Amniotic epithelial cell (primary cell): ENCODE measurements at regions not wholly inside any gene's neighbourhood (a gene's known extent, or its start where the extent isn't known, plus 50 kb on each side); places are given as distances from the start of the nearest gene placed in this dataset.
"Not testable (repeated sequence)": the region's sequence is repeated elsewhere in the genome, so short reads cannot be mapped to it uniquely, and the experiment has no call there.

ENCODE experiments used
- DNase-seq: peaks from one replicate; pipeline ENCODE4 v3.0.0-alpha.2; 2010; ENCODE audit warnings: low read depth

DNA sequence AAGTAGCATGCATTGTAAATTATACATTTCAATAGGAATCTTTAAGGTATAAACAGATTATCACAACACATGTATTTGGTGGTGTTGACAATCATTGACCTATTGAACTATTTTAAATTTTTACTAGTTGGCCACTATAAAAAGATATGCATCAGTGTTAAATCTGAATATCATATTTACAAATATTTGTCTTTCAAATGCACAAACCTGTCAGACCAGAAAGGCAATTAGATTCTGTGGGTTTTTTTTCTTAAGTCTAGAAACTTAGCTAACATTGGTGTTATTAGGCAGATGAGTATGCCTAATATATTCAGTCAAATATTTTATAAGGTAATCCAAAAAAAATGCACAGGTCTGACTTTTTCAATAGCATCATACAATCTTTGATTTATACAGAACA is 241.4 kb upstream of the DGKB start:
- no peak for DNase-seq

DNA sequence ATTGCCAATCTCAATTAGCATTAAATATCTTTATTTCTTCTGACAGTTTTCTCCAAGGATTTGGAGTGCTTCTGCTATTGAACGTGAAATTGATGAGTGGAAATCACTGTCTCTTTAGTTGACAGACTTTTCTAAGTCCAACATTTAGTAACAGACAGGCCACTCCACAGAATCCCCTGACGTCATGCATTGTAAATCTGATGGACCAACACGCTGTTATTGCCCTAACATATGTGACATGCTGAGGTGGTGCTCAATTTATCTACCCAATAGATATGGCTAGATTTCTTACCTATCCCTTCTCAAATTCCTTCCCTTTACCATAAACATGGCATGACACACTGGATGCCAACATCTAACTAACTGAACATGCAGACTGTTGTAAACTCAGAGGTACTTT is 240.6 kb upstream of the DGKB start:
- DNase-seq, result no peak

GRCh38 chr7:15140431-15140830 is 237.9 kb upstream of the DGKB start:
- DNase-seq, result no peak

GRCh38 chr7:15131661-15132060 is 229.1 kb upstream of the DGKB start:
- no peak for DNase-seq

DNA sequence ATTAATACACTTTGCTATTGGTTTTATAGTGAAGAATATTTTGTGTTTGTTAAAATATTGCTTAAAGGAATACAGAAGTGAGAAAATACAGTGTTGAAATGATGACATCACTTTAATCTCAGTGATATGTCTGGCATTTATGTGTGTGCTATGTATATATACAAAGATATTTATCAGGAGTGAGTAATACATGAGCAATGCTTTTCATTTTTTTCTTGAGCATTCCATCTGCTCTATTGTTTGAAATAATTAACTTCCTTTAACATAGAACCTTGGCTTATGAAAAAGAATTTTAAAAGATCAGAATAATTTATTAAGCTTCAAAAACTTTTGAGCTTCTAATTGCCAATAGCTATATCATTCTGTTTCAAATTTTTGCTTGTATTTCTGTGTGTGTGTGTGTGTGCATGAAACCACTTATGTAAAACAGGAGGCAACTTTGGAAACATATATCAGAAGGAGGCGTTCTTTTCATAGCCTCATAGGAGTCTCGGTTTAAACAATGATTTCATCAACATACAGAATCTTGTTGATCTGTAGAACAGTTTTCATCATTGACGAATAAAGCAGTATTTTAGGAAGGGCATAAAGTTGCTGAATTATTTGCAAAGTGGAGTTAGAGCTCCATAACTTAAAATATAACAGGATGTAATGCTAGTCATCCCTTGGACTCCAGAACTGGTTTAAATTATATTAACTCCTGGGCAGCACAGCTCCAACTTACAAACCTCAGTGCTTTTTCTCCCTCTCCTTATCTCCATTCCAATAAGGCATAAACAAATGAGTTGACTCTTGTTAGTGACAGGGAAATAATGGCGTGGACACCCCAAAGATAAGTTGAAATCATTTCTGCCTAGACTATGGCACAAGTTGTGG is 228.4 kb upstream of the DGKB start:
- DNase-seq, result peak; percentile 77

GRCh38 chr7:15128716-15129115 is 226.2 kb upstream of the DGKB start:
- DNase-seq, result no peak

- not testable (repeated sequence) for DNase-seq
Measured at GRCh38 chr7:15126653-15127052, 224.1 kb upstream of the DGKB start.

DNA sequence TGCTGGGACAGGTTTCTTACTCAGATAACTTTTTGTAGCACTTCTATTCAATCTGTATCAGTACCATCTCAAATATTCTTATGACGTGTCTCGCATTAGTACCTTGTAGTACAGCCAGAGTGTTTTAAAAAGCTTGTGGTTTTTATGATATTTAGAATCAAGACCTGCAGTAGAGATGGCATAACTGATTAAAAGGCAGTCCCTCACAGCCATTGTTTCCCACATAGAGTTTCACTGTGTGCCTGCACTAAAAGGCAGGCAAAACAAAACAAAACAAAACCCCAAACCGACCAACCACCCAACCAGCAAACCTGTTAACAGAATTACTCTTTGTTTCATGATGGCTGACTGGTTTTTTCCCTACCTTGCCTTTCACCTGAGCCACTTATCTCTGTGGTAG is 221.3 kb upstream of the DGKB start:
- DNase-seq, result no peak

DNA sequence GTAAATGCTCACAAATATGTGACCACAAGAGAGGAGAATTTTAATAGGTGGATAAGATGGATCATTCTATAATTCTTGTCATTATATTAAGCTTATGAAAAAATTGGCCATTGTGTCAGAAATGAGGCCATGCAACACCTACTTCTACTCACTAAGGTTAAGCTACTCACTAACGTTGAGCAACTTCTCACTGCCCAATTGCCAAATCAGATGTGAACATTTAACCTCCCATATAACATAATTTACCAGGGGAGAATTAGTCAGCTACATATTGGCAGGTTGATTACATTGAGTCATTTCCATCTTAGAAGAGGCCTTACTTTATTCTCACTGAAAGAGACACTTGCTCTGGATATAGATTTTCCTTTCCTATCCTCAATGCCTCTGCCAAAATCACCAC is 211.2 kb upstream of the DGKB start:
- DNase-seq, result no peak

- DNase-seq, result no peak
Measured at GRCh38 chr7:15105711-15106110, 203.2 kb upstream of the DGKB start.

- no peak for DNase-seq
Measured at GRCh38 chr7:15104411-15105092, 202.0 kb upstream of the DGKB start.

- no peak for DNase-seq
Measured at GRCh38 chr7:15099074-15099473, 196.5 kb upstream of the DGKB start.

DNA sequence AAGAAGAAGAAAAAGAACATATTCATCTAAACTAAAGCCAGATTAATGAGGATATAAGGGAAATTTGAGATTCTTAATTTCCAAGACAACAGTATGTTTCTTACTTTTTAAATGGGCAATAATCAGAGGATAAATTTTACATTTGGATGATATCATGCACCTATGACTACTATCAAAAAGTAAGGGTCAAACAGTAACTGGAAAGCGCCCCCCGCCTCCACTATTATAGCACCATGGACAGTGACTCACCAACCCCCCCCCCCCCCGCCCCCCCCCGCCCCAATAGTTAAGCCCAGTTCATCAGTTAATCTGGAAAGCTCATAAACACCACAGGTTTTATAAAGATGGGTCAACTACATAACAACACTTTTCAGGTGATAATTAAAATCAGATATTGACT is 194.3 kb upstream of the DGKB start:
- no peak for DNase-seq

DNA sequence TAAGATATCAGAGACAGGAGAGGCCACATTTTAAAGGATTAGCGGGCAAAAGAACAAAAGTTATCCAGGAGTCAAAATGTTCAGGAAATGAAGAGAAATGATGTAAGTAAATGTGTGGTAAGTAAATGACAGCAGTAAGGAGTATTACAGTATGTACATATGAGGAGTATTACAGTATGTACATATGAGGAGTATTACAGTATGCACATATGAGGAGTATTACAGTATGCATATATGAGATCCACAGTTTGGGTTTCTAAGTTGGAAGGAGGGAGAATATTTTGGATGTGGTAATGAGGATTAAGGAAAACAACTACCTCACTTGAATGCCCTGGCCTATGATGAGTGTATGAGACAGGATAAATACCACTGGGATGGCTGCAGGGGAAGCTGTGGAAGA is 192.4 kb upstream of the DGKB start:
- DNase-seq, result no peak

- no peak for DNase-seq
Measured at GRCh38 chr7:15087771-15088170, 185.2 kb upstream of the DGKB start.

- DNase-seq, result no peak
Measured at GRCh38 chr7:15086862-15087261, 184.3 kb upstream of the DGKB start.

DNA sequence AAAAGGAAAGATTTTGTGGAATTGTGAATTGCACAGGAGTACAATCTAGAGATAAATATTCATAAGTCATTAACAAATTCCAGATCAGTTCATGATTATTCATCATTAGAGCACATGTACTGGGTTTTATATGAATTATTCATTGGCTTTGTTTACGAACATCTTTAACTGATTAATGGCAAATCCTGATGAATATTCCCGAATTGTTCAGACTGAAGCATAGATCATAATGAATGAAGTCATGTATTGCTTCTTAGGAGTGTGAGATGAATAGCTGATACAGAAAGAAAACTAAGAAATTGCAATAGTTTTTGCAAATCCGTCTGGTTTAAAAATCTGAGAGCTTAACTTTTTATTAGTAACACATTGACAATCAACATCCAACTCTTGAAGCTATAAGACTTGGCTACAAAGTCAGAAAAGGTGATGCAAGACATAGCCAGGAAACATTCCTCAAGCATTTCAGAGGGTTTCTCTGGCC is 183.6 kb upstream of the DGKB start:
- DNase-seq, result no peak

DNA sequence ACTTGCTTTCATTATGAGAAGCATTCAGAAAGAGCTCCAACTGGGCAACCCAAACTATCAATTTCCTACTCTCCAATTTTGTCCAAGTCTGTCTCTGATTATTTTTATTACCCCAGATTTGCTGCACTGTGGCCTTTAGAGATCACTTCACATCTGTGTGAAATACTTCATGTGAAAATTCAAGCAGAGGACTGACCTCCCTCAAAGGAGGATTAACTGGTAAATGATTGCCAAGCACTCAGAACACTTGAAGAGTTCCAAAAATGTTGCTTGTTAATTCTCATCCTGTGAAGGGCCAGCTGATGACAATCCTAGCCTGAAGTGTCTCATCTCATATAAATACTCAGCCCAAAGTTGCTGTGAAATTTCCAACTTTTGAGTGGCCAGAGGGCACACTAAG is 182.8 kb upstream of the DGKB start:
- DNase-seq, result no peak

GRCh38 chr7:15084368-15084767 is 181.8 kb upstream of the DGKB start:
- DNase-seq, result no peak

GRCh38 chr7:15081891-15082290 is 179.3 kb upstream of the DGKB start:
- DNase-seq, result no peak

GRCh38 chr7:15073301-15073700 is 170.8 kb upstream of the DGKB start:
- no peak for DNase-seq

- DNase-seq, result no peak
Measured at GRCh38 chr7:15068324-15068723, 165.8 kb upstream of the DGKB start.

DNA sequence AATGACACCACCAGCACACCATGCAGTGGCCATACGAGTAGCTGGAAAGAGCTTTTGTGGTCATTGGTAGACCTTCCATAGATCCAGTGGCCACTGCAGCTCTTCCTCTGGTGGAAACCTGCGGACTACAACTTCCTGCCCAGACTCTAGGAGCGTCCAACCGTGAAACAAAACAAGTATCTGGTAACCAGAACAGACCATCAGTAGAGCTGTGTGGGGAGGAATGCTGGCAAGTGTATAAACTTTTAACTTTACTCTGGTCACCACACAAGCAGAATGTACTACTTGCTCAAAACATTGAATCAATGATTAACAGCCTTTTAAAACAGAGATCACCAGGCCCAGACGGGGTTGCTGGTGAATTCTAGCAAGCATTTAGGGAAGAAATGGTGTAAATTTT is 154.7 kb upstream of the DGKB start:
- DNase-seq, result no peak

GRCh38 chr7:15054304-15054703 is 151.8 kb upstream of the DGKB start:
- DNase-seq, result not testable (repeated sequence)
